Endodermal cell (in vitro differentiated cells): ENCODE measurements at regions not wholly inside any gene's neighbourhood (a gene's known extent, or its start where the extent isn't known, plus 50 kb on each side); places are given as distances from the start of the nearest gene placed in this dataset.
A peak's percentile ranks its signal among the peaks of the same experiment; 100 is the strongest.

Experiments used
- DNase-seq: peaks from one replicate; pipeline ENCODE4 v3.0.0-alpha.2; 2017
- H3K27ac ChIP-seq: 2 replicates; pipeline ENCODE4 v1.5.1; 2013; ENCODE audit warnings: mild to moderate bottlenecking, low read depth, low read length, moderate library complexity
- H3K27me3 ChIP-seq: 2 replicates; pipeline ENCODE4 v1.6.1; 2013; ENCODE audit warnings: mild to moderate bottlenecking, low read length, moderate library complexity; ENCODE audit not compliant: insufficient read depth, control insufficient read depth, poor library complexity, severe bottlenecking
- H3K36me3 ChIP-seq: 2 replicates; pipeline ENCODE4 v1.7.0; 2013; ENCODE audit warnings: mild to moderate bottlenecking, low read length, moderate library complexity; ENCODE audit not compliant: control insufficient read depth, insufficient read depth
- H3K4me1 ChIP-seq: one replicate; pipeline ENCODE4 v1.7.0; 2013; ENCODE audit warnings: low read length; ENCODE audit not compliant: control insufficient read depth, insufficient read depth
- H3K4me3 ChIP-seq: 2 replicates; pipeline ENCODE4 v1.5.1; 2013; ENCODE audit warnings: mild to moderate bottlenecking, low read length, moderate library complexity
- H3K9ac ChIP-seq: 2 replicates; pipeline ENCODE4 v1.6.1; 2013; ENCODE audit warnings: mild to moderate bottlenecking, low read length, moderate library complexity; ENCODE audit not compliant: poor library complexity, severe bottlenecking; ENCODE audit errors: extremely low read depth
- H3K9me3 ChIP-seq: 2 replicates; pipeline ENCODE4 v1.6.1; 2013; ENCODE audit warnings: mild to moderate bottlenecking, low read length, moderate library complexity; ENCODE audit not compliant: control insufficient read depth
- H3K27ac Mint-ChIP-seq: 2 replicates; pipeline ENCODE4 v1.8.0; 2020; ENCODE audit warnings: mixed read lengths
- H3K27me3 Mint-ChIP-seq: 2 replicates; pipeline ENCODE4 v1.8.0; 2021; ENCODE audit warnings: mild to moderate bottlenecking, mixed read lengths; ENCODE audit not compliant: insufficient read depth
- H3K36me3 Mint-ChIP-seq: 2 replicates; pipeline ENCODE4 v1.8.0; 2020; ENCODE audit warnings: low read depth, mixed read lengths
- H3K4me1 Mint-ChIP-seq: 2 replicates; pipeline ENCODE4 v1.8.0; 2020; ENCODE audit warnings: mixed read lengths
- H3K4me3 Mint-ChIP-seq: 2 replicates; pipeline ENCODE4 v1.8.0; 2020; ENCODE audit warnings: mild to moderate bottlenecking, moderate library complexity, mixed read lengths
- H3K9me3 Mint-ChIP-seq: 2 replicates; pipeline ENCODE4 v1.8.0; 2020; ENCODE audit warnings: mild to moderate bottlenecking, mixed read lengths
- WGBS, 2 experiments: methylation state at CpG; one replicate each; pipeline versions ENCODE4 v1.1.5 to v1.1.7; 2013; ENCODE audit warnings: missing lambda C conversion rate in 2 of 2, mixed read lengths in 1 of 2; ENCODE audit not compliant: insufficient coverage in 1 of 2, insufficient read length in 1 of 2; 5-methylcytosine and 5-hydroxymethylcytosine counted together
- TF ChIP-seq, protein P1 (sequence below): fragments of 200-600 bp; sonication (generic); conservative IDR thresholded peaks from 2 replicates; pipeline ENCODE4 v1.5.0; 2021; ENCODE audit warnings: antibody characterized with exemption, mild to moderate bottlenecking

DNA sequence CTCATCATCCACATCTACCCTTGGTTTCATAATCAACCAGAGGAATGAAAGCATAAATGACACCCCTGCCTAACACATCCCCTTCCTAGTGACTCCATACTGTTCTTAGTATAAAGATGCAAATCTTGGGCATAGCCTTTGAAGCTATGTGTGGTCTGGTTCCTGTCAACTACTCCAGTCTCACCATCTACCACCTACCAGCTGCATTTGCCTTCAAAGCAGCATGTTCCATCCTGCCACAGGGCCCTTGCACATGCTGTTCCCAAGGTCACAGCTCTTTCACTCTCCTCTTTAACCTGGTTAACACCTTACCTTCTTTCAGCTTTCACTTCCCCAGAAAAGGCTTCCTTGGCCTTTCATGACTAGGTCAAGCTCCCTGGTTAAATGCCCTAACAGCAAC is 62.3 kb upstream of the ARHGEF3 start:
- H3K4me1 Mint-ChIP-seq, result peaks cover 28% of the 10 kb centered on the region
- Histone ChIP-seq H3K27me3 (no peaks in the 10 kb centered on the region), H3K36me3 (no peaks in the 10 kb centered on the region), H3K9me3 (no peaks in the 10 kb centered on the region), H3K4me3 (no peak overlapping the region), H3K9ac (no peak overlapping the region), H3K27ac (no peak overlapping the region), H3K4me1 (peaks cover 10% of the 10 kb centered on the region)
- H3K27ac Mint-ChIP-seq, result no peak overlapping the region
- TF ChIP-seq, protein P1, sequence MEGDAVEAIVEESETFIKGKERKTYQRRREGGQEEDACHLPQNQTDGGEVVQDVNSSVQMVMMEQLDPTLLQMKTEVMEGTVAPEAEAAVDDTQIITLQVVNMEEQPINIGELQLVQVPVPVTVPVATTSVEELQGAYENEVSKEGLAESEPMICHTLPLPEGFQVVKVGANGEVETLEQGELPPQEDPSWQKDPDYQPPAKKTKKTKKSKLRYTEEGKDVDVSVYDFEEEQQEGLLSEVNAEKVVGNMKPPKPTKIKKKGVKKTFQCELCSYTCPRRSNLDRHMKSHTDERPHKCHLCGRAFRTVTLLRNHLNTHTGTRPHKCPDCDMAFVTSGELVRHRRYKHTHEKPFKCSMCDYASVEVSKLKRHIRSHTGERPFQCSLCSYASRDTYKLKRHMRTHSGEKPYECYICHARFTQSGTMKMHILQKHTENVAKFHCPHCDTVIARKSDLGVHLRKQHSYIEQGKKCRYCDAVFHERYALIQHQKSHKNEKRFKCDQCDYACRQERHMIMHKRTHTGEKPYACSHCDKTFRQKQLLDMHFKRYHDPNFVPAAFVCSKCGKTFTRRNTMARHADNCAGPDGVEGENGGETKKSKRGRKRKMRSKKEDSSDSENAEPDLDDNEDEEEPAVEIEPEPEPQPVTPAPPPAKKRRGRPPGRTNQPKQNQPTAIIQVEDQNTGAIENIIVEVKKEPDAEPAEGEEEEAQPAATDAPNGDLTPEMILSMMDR, result no peak
- H3K27me3 Mint-ChIP-seq, result no peaks in the 10 kb centered on the region
- no peak for DNase-seq
- H3K4me3 Mint-ChIP-seq, result no peak overlapping the region
- no peaks in the 10 kb centered on the region for H3K36me3 Mint-ChIP-seq
- H3K9me3 Mint-ChIP-seq, result no peaks in the 10 kb centered on the region

DNA sequence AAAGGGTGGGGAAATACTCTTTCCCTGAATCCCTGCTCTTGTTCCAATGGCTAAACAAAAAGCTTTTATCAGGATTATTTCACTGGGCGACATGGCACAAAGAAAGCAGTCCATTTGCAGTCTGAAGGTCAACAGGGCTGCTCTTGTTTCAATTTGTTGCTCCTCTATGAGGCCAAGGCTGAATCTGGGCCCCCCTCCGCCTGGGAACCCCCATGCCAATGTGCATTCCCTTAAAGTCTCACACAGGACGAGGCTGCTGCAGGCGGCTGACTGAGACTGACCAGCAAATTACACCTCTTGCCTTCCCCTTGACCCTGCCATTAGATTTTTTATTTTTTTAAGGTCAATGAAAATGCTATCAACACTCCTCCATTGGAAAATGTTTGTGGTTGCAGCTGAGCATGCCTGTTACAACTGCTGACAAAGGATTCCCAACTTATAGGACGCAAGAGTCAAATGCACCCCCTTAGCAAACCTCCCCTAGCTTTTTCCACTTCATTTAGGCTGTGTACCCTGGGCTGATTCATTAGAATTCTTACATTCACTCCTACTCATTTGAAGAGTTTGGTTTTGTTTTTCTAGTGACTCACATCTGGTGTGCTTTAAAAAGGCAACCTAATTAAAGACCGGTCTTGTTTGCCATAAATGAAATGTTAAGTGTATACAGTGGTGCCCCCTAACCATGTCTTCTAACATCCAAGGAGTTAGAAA is 60.8 kb upstream of the ARHGEF3 start:
- Histone ChIP-seq H3K27ac (no peak overlapping the region), H3K4me1 (peaks cover 15% of the 10 kb centered on the region), H3K4me3 (no peak overlapping the region), H3K36me3 (no peaks in the 10 kb centered on the region), H3K9ac (no peak overlapping the region), H3K27me3 (no peaks in the 10 kb centered on the region), H3K9me3 (no peaks in the 10 kb centered on the region)
- Mint-ChIP-seq H3K9me3 (no peaks in the 10 kb centered on the region), H3K36me3 (no peaks in the 10 kb centered on the region), H3K4me1 (peaks cover 31% of the 10 kb centered on the region), H3K4me3 (no peak overlapping the region), H3K27me3 (no peaks in the 10 kb centered on the region), H3K27ac (no peak overlapping the region)
- no peak for DNase-seq
- WGBS, 2 experiments, result 97 to 100% methylated on average over 1 to 6 of the region's 6 CpGs
- TF ChIP-seq, protein P1, result no peak

DNA sequence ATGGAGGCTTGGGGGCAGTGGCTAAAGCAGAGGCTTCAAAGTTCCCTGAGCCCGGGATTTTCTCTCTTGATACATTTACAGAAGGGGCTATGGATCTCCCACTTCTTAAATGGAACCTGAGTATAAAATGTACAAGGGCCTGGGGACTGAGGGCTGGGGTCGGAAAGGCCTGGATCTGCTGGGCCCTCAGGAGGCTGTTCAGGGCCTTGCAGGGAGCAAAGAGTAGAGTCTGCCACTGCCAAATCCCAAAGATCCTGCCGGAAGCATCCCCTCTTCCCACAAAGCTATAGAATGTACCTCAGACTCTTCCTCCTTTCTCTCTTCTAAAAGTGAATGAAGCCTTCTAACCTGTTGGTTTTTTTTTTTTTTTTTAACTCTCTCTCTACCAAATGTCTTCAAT is 59.8 kb upstream of the ARHGEF3 start:
- TF ChIP-seq, protein P1, result peak; percentile 43
- Mint-ChIP-seq H3K9me3 (no peaks in the 10 kb centered on the region), H3K4me1 (peaks cover 31% of the 10 kb centered on the region), H3K4me3 (no peak overlapping the region), H3K27ac (no peak overlapping the region), H3K36me3 (no peaks in the 10 kb centered on the region), H3K27me3 (no peaks in the 10 kb centered on the region)
- H3K4me1 ChIP-seq, result peaks cover 15% of the 10 kb centered on the region
- H3K27ac ChIP-seq, result no peak overlapping the region
- no peak overlapping the region for H3K9ac ChIP-seq
- no peaks in the 10 kb centered on the region for H3K36me3 ChIP-seq
- no peaks in the 10 kb centered on the region for H3K27me3 ChIP-seq
- DNase-seq, result no peak
- no peak overlapping the region for H3K4me3 ChIP-seq
- no peaks in the 10 kb centered on the region for H3K9me3 ChIP-seq
- WGBS, 2 experiments, result 52 to 77% methylated on average over 2 to 3 of the region's 3 CpGs
